Panc1 (cell line): ENCODE measurements at regions not wholly inside any gene's neighbourhood (a gene's known extent, or its start where the extent isn't known, plus 50 kb on each side); places are given as distances from the start of the nearest gene placed in this dataset.

Source experiments
- CTCF ChIP-seq: fragments of 450-650 bp; IDR thresholded peaks from 2 replicates; pipeline ENCODE4 v1.5.1; 2017; ENCODE audit warnings: mild to moderate bottlenecking
- TCF7L2 ChIP-seq: IDR thresholded peaks from 2 replicates; pipeline ENCODE4 v1.6.1; 2011; ENCODE audit warnings: mild to moderate bottlenecking, low read depth, low read length, inconsistent platforms

DNA sequence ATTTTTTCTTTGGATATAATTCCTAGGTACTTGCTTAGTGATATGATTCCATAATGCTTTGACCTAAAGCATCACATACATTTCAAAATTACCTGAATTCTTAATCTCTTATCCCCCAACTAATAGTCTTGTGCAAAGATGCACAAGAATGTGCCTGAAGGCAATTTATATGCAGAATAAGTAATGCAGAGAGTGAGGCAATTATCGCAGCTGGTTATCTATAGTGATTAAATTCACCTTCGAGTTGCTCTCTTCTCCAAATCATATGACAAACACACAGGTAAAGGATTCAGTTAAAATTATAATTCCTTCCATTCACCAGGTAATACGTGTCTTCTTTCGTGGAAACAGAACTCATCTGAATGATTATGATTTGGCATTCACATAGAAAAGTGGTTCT, 717.3 kb downstream of the MRPL39 start:
- TF ChIP-seq CTCF (no peak), TCF7L2 (no peak)
